ENCODE measurements at regions not wholly inside any gene's neighbourhood (a gene's known extent, or its start where the extent isn't known, plus 50 kb on each side); places are given as distances from the start of the nearest gene placed in this dataset.
"Not testable (repeated sequence)": the region's sequence is repeated elsewhere in the genome, so short reads cannot be mapped to it uniquely, and the experiment has no call there.

DNA sequence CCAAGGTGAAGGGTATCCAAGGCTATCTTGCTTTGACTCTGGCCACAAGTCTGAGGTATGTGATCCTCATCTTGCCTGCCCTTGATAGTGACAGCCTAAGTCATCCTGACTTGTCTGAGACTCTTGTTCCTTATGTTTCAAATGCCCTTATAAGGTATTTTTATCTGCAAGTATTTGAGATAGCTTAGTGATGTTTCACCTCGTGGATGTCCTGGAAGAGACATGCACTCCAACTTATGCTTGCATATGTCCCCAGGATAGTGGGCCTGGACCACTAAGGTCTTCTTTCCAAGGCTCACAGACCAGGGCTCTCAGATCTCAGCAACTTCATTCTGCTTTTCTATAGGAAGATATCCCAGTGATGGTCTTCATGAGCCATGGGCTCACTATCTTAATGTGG lies 120.5 kb upstream of the WDR1 start:
- TF ChIP-seq, protein P1, sequence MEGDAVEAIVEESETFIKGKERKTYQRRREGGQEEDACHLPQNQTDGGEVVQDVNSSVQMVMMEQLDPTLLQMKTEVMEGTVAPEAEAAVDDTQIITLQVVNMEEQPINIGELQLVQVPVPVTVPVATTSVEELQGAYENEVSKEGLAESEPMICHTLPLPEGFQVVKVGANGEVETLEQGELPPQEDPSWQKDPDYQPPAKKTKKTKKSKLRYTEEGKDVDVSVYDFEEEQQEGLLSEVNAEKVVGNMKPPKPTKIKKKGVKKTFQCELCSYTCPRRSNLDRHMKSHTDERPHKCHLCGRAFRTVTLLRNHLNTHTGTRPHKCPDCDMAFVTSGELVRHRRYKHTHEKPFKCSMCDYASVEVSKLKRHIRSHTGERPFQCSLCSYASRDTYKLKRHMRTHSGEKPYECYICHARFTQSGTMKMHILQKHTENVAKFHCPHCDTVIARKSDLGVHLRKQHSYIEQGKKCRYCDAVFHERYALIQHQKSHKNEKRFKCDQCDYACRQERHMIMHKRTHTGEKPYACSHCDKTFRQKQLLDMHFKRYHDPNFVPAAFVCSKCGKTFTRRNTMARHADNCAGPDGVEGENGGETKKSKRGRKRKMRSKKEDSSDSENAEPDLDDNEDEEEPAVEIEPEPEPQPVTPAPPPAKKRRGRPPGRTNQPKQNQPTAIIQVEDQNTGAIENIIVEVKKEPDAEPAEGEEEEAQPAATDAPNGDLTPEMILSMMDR (IDR thresholded peaks at IDR 0.05; ENCODE audit: low read depth, low read length) = no peak
- no peak overlapping the region for H3K4me3 ChIP-seq (ENCODE audit: low read depth, low read length)
- in situ Hi-C loops (cut with HindIII; ENCODE audit: low sequenced_read_pairs) = no loop called here
- no peak for DNase-seq (ENCODE audit: low read depth, low spot score)

DNA sequence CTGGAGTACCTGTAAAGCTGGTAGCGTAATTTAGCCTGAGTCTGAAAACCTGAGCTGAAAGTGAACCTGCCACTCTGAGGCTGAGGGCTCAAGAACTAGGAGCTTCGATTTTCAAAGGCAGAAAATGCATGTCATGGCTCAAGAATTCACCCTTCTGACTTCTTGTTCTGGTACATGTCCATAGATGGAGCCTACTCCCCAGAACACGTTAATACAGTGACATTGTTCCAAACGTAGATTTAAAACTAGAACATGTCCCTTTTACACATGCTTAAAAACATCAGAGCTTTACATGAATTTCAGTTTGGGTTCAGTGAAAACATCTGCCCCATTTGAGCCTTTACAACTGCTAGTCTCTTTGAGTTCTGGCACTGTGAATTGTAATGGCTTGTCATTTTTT lies 115.5 kb upstream of the WDR1 start:
- no peak overlapping the region for H3K4me3 ChIP-seq (ENCODE audit: low read depth, low read length)
- in situ Hi-C loops (cut with HindIII; ENCODE audit: low sequenced_read_pairs) = no loop called here
- TF ChIP-seq, protein P1 (IDR thresholded peaks at IDR 0.05; ENCODE audit: low read depth, low read length) = no peak
- no peak for DNase-seq (ENCODE audit: low read depth, low spot score)

DNA sequence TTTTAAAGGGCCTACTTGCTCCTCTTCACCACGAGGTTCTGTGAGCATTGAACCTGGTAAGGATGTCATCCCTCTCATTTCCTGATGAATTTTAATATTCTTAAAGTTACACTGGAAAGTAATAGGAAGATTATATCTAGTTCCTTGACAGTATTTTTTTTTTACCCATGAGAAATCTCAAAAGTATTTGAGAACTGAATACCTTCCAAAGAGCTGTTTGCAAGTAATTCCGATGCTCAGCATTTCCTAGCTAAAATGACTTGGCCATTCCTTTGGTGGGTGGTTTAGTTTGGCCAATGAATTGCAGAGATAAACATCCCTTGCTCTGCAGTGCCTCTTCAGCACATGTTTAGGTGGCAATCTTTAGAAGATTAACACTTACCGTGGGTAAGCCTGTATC lies 110.2 kb upstream of the WDR1 start:
- TF ChIP-seq, protein P1 (IDR thresholded peaks at IDR 0.05; ENCODE audit: low read depth, low read length) = no peak
- in situ Hi-C loops (cut with HindIII; ENCODE audit: low sequenced_read_pairs) = no loop called here
- no peak overlapping the region for H3K4me3 ChIP-seq (ENCODE audit: low read depth, low read length)
- DNase-seq (ENCODE audit: low read depth, low spot score) = no peak

DNA sequence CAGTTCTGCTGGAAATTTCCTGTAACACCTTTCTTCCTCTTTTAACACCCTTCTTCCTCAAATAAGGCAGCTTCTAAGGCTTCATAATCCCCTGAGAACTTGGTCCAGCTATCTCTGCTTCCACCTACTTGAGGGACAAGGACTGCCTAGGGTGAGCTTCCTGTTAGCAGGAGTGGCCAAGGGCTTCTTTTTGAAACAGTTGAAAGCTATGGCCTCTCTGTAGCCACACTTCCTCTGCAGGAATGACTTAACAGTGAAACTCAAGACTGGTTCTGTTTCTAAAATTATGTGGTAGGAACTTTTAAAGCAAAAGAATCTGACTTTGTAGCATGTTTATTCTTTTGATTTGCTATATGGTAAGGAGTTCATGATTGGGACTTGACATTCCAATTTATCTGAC lies 108.5 kb upstream of the WDR1 start:
- DNase-seq (ENCODE audit: low read depth, low spot score) = no peak
- TF ChIP-seq, protein P1 (IDR thresholded peaks at IDR 0.05; ENCODE audit: low read depth, low read length) = no peak
- in situ Hi-C loops (cut with HindIII; ENCODE audit: low sequenced_read_pairs) = no loop called here
- H3K4me3 ChIP-seq (ENCODE audit: low read depth, low read length) = no peak overlapping the region

DNA sequence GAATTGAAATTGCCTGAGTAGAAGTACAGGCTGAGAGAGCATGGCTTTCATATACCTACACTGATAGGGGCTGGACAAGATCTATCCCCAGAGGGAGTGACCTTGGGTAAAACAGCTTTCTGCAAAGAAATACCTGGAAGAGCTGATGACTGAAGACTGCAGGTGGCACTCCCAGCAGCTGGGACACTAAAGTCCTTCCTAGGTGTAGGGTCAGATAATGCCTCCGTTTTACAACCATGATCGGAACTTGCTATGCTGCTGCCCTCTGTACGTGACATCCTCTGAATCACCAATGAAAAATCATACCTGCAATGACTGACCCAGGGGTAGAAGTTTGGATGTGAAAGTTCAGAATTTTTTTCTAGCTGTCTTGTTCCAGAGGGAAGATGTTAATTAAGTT lies 107.2 kb upstream of the WDR1 start:
- in situ Hi-C loops (cut with HindIII; ENCODE audit: low sequenced_read_pairs) = no loop called here
- no peak overlapping the region for H3K4me3 ChIP-seq (ENCODE audit: low read depth, low read length)
- TF ChIP-seq, protein P1 (IDR thresholded peaks at IDR 0.05; ENCODE audit: low read depth, low read length) = no peak
- no peak for DNase-seq (ENCODE audit: low read depth, low spot score)

DNA sequence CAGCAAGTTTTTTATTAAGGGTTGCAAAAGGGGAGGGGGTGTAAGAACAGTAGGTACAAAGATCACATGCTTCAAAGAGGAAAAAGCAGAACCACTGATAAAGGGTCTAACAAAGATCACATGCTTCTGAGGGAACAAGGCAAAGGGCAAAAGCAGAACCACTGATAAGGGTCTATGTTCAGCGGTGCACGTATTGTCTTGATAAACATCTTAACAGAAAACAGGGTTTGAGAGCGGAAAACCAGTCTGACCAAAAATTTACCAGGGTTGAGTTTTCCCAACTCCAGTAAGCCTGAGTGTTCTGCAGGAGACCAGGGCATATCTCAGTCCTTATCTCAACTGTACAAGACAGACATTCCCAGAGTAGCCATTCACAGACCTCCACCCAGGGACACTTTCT lies 96.9 kb upstream of the WDR1 start:
- DNase-seq (ENCODE audit: low read depth, low spot score); in situ Hi-C loops (cut with HindIII; ENCODE audit: low sequenced_read_pairs); H3K4me3 ChIP-seq (ENCODE audit: low read depth, low read length): not testable (repeated sequence)

DNA sequence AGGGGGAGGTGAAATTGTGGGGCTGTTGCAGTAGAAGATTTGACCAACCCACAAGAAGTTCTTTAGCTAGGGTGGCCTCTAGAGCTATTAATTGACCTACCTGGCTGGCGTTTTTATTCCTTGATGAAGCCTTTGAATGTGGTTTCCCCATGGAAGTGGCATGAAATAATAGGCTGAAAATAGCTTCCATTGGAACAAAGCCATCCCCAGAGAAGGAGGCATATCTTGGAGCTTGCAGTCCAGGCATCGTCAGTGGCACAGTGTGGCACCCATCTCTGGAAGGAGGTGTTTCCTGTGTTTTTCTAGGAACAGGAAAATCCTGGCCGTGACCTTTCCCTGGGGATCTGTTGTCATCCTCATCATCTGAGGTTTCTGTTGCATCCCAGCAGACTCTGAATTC lies 96.3 kb upstream of the WDR1 start:
- TF ChIP-seq, protein P1 (IDR thresholded peaks at IDR 0.05; ENCODE audit: low read depth, low read length) = no peak
- in situ Hi-C loops (cut with HindIII; ENCODE audit: low sequenced_read_pairs) = no loop called here
- no peak overlapping the region for H3K4me3 ChIP-seq (ENCODE audit: low read depth, low read length)
- DNase-seq (ENCODE audit: low read depth, low spot score) = no peak

Measured in astrocyte of the spinal cord (primary cell).